Esophagus muscularis mucosa (tissue), 4 donors: ENCODE measurements at regions not wholly inside any gene's neighbourhood (a gene's known extent, or its start where the extent isn't known, plus 50 kb on each side); places are given as distances from the start of the nearest gene placed in this dataset.

Source experiments
- CTCF ChIP-seq, 3 experiments: fragments of 200-600 bp in 2 of 3; fragments of 450-650 bp in 1 of 3; sonication (generic) in 2 of 3; IDR thresholded peaks; one replicate each; pipeline ENCODE4 v1.5.1; 2017 to 2019; ENCODE audit warnings: antibody characterized with exemption in 3 of 3, mild to moderate bottlenecking in 2 of 3, moderate library complexity in 1 of 3
- EP300 ChIP-seq: sonication (generic); formaldehyde crosslinking; IDR thresholded peaks from one replicate; pipeline ENCODE4 v1.6.1; 2017; ENCODE audit warnings: antibody characterized with exemption
- POLR2A ChIP-seq: fragments of 450-650 bp; IDR thresholded peaks from one replicate; pipeline ENCODE4 v1.6.1; 2017; ENCODE audit warnings: antibody characterized with exemption, moderate library complexity, mild to moderate bottlenecking, low read depth
- POLR2AphosphoS5 ChIP-seq, 2 donors: sonication (generic); formaldehyde crosslinking; IDR thresholded peaks; one replicate each; pipeline ENCODE4 v1.6.1; 2017; ENCODE audit warnings: antibody characterized with exemption in 2 of 2

DNA sequence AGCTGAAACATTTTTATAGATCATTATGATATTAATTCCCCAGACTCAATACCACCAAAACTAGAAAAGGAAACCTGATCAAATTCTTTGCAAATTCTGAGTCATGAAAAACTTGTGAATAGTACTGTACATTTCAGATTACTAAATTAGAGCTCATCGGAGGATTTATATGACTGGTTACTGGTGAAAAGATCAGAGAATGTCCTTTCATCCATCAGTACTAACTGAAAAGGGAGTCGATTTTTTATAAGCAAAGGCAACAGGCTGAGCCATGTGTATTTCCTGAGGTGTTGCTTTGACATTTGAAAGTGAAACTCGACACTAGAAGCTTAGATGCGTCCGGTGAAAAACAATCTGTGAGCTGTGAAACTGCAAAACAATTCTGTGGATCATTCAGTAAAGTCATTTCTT is 155.7 kb downstream of the TNFSF18 start:
- TF ChIP-seq POLR2A = no peak
- TF ChIP-seq POLR2AphosphoS5 (IDR thresholded peaks at IDR 0.05) = no peak
- no peak for TF ChIP-seq CTCF (IDR thresholded peaks at IDR 0.05)
- TF ChIP-seq EP300 = no peak
